Adrenal gland (tissue), 5 donors: ENCODE measurements at regions not wholly inside any gene's neighbourhood (a gene's known extent, or its start where the extent isn't known, plus 50 kb on each side); places are given as distances from the start of the nearest gene placed in this dataset.

Experiments
- POLR2A ChIP-seq, 2 donors: fragments of 450-650 bp; IDR thresholded peaks; one replicate each; pipeline ENCODE4 v1.6.1; 2017; ENCODE audit warnings: antibody characterized with exemption in 2 of 2, mild to moderate bottlenecking in 2 of 2, moderate library complexity in 1 of 2
- TF ChIP-seq, protein P1 (sequence below), 6 experiments: fragments of 450-650 bp in 4 of 6; fragments of 200-600 bp in 2 of 6; sonication (generic) in 1 of 6; IDR thresholded peaks; 1 replicate in 5 of 6; 2 replicates in 1 of 6; pipeline versions ENCODE4 v1.5.1 to v1.8.0; 2016 to 2021; ENCODE audit warnings: antibody characterized with exemption in 6 of 6, mild to moderate bottlenecking in 2 of 6, moderate library complexity in 1 of 6
- donor health status: DM: no; HTN: no; CAD: no.

- TF ChIP-seq, protein P1, sequence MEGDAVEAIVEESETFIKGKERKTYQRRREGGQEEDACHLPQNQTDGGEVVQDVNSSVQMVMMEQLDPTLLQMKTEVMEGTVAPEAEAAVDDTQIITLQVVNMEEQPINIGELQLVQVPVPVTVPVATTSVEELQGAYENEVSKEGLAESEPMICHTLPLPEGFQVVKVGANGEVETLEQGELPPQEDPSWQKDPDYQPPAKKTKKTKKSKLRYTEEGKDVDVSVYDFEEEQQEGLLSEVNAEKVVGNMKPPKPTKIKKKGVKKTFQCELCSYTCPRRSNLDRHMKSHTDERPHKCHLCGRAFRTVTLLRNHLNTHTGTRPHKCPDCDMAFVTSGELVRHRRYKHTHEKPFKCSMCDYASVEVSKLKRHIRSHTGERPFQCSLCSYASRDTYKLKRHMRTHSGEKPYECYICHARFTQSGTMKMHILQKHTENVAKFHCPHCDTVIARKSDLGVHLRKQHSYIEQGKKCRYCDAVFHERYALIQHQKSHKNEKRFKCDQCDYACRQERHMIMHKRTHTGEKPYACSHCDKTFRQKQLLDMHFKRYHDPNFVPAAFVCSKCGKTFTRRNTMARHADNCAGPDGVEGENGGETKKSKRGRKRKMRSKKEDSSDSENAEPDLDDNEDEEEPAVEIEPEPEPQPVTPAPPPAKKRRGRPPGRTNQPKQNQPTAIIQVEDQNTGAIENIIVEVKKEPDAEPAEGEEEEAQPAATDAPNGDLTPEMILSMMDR (IDR thresholded peaks at IDR 0.05) = no peak
- TF ChIP-seq POLR2A (IDR thresholded peaks at IDR 0.05) = no peak
Measured at GRCh38 chr2:22903616-22904015, 481.4 kb upstream of the KLHL29 start.
